Stimulated activated CD4-positive, alpha-beta T cell treated with anti-CD3 and anti-CD28 coated beads, Interleukin-1b, Interleukin-23, amount 100 ng/mL, for 4 hours (primary cell): ENCODE measurements at regions not wholly inside any gene's neighbourhood (a gene's known extent, or its start where the extent isn't known, plus 50 kb on each side); places are given as distances from the start of the nearest gene placed in this dataset.

Experiments
- DNase-seq, 2 donors: peaks; one replicate each; pipeline ENCODE4 v3.0.0-alpha.2; 2020; ENCODE audit warnings: low read depth in 2 of 2

GRCh38 chr2:236928380-236929037 is 157.2 kb upstream of the COPS8 start:
- DNase-seq: no peak

DNA sequence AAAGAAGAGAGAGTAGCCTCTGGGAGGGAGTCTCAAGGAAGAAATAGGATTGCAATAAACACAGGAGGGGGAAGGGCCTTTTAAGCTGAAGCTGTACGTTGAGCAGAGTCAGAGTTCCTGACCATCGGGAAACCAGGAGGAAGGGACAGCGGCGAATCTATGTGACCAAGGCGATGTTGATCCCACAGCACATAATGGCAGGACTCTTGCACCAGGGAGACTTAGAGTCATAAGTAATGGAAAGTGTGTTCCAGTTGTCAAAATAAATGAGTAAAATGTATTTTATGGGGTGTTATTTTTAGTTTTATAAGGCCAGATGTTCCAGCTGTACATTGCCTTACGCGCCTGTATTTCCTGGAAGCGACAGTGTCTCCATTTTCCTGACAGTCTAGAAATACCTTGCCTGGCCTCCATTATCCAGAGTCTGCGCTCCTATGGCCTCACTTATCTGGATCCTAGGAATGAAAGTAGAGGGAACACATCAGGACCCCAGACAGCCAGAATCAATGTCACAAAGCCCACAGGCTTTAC is 152.8 kb upstream of the COPS8 start:
- no peak for DNase-seq

DNA sequence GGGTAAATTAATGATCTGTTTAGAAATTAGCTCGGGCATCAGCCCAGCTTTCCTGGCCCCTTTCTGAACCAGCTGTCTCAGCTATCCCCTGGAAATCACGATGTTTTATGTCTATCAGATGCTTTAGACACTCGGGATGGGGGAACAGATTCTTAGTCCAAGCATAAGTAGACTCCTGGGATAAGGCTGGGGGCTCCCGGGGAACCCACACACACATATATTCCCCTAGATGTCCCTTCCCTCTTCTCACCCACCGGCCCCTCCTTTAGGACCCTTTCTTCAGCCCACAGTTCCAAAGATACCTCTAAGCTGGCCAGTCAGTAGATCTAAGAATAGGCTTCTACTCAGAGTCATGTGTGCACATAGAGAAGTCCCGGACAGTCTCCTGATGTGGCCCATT is 151.5 kb upstream of the COPS8 start:
- no peak for DNase-seq

DNA sequence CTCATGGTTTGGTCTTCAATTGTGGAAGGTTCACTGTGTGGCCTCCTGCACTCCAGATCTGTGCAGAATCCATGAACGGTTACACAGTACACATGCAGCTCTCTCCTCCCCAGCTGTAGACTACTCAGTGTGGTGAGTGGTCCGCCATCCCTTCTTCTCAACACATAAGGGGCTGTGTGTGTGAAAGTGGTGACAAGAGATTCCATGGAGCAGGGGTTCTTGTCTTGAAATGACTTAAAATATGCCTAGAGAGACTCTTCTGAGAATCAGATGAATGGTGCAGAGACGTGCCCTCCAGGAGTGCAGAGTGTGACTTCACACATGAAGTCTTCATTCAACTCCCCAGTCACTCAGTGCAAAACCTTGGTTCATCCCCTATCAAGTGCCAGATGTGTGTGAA is 151.0 kb upstream of the COPS8 start:
- no peak for DNase-seq

DNA sequence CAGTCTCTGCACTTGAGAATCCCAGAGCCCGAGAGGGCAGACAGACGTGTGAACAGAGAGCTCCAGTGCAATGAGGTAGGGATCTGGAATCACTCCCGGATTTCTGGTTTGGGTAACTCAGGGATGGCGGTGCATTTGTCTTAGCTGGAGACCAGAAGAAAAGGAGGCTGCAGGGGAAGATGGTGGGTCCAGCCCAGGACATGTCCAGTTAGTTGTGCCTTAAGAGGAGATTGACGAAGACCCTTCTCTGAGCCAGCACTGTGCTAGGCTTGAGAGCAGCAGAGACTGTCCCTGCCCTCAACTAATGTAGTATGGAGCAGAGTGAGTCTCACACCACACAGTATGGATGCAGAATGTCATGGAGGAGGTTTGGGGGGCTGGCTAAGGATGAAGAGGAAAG is 150.6 kb upstream of the COPS8 start:
- DNase-seq: no peak

DNA sequence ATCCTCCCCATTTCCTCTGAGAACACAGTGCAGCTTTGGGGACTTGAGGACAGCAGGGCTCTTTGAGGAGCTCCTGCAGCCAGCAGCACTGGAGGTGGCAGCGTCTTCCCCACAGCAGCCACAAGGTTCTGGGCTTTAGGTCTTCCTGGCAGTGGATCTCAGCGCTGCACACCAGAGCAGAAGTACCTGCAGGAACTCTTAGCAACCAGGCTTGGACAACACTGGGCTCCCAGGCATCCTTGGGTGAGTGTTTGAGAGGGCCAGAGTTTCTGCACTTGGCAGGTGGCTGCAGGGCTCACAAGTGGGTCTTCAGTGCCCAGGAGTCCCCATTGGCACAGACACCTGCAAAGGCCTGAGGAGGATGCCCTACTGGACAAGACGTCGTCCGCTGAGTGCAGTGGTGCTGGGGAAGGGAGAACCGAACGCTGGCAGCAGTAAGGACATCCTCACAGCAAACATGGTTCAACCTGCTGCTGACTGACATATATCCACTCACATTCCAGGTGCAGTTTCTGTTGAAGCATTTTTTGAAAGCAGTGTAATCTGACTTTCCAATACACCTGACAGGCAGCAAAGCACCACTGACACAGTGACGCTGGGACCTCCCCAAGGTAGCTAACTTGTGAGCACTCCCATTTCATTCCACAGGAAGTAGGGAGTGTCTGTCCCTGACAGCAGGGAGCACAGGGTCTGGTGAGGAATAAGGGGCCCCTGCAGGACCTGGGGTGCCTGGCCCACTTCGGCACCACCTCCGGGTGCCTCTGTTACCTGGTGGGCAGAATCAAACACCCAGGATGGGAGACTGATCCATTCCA is 149.9 kb upstream of the COPS8 start:
- no peak for DNase-seq

GRCh38 chr2:236936446-236936940 is 149.2 kb upstream of the COPS8 start:
- no peak for DNase-seq

- no peak for DNase-seq
Measured at GRCh38 chr2:236938126-236938525, 147.6 kb upstream of the COPS8 start.

DNA sequence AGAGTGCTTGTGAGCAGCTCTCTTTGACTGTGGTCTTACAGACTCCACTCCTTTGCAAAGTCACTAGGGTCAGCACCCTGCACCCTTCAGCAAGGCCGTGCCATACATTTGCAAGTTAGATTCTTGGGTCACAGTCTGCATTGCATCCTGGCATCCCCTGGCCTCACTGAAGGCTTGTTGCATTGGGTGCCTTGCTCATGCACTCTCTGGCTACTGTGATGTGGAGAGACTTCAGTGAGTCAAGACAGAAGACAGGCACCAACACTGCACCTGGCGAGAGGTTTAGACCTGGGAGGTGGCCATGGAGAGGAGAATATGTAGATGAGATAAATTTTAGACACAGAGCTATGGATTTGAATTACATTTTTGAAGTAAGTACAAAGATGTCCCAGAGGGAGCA is 146.4 kb upstream of the COPS8 start:
- no peak for DNase-seq

DNA sequence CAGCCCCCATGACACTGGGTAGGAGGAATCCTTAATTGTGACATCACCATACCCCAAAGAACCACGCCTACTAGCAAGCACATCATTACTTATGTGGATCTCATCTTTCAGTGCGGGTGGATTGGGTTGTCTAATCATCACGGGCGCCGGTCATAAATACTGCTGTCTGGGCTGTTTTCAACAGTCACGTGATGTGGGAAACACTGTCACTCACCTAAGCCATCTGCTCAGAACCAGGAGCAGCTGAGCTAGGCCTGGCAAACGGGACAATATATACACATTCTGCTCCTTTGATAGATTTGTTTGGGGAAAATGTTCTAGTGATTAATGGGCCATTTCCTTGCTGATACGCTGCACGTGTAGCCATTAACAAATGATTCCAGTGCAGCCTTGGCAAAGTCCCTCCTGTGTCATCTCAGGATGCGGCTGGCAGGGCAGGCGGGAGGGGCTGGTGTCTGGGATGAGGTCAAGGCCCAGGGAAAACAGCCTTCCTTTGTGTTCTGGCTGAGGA is 145.9 kb upstream of the COPS8 start:
- no peak for DNase-seq

GRCh38 chr2:236940497-236940896 is 145.2 kb upstream of the COPS8 start:
- DNase-seq: no peak

GRCh38 chr2:236940916-236941520 is 144.7 kb upstream of the COPS8 start:
- no peak for DNase-seq

DNA sequence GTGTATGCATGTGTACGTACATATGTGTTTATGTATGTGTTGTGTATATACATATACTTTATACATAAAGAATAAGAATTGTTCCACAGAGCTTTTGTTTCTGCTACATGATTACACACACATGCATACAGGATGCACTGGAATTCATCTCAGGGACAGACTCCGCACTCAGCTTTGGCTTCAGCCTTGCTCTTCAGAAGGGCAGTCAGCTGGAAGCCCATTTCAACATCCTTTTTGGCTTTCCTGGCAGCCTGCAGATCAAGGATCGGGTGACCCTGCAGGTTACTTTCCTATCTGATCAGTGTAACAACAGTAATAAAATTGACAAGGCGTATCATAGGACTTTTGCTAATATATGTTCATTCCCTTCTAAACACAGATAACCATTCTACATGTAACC is 144.1 kb upstream of the COPS8 start:
- no peak for DNase-seq

DNA sequence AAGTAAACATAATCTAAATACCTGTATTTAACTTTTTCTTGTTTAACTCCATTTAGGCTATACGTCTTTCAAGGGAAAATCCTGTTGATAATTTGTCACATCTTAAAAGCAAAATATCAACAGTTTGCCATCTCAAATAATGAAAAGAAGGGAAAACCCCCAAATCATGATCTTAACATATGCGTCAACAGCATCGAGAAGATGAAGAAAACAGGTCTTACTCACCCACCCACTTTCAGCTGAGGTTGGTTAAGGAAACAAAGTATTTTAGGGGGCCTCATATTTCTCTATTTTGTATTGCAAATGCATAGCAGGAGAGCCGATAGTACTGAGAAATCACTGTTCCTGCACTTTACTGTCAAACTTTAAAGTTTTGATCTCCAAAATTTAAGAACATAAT is 143.1 kb upstream of the COPS8 start:
- no peak for DNase-seq

GRCh38 chr2:236943068-236943467 is 142.6 kb upstream of the COPS8 start:
- DNase-seq: no peak

- no peak for DNase-seq
Measured at GRCh38 chr2:236943841-236944513, 141.7 kb upstream of the COPS8 start.

GRCh38 chr2:236944561-236944960 is 141.1 kb upstream of the COPS8 start:
- DNase-seq: no peak

DNA sequence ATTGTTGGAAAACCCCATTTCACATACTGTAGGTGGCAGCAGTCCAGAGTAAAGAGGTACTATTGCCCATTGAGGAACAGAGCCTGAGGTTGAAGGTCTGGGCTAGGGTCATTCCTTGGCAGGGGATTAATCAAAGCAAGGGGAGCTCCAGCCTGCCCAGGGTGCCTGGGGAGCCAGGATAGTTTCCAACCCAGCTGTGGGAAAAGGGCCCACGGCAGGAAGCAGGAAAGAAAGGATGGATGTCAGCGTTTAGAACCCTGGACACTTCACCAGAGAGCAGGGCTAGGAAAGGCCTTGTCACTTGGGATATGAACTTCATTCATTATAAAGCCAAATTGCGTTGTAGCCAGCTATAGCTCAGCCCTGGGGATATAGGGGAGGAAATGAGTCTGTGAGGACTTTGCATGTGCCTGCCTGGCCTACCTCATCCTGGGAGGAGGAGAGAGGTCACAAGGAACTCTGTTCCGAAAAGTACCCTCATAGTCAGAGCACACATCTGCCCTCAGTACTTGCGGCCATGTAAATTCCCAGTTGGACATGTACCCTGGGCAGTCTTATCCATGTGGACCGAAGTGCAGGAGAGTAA is 140.2 kb upstream of the COPS8 start:
- DNase-seq: no peak

- no peak for DNase-seq
Measured at GRCh38 chr2:236946871-236947270, 138.8 kb upstream of the COPS8 start.

GRCh38 chr2:236947294-236947693 is 138.4 kb upstream of the COPS8 start:
- no peak for DNase-seq

DNA sequence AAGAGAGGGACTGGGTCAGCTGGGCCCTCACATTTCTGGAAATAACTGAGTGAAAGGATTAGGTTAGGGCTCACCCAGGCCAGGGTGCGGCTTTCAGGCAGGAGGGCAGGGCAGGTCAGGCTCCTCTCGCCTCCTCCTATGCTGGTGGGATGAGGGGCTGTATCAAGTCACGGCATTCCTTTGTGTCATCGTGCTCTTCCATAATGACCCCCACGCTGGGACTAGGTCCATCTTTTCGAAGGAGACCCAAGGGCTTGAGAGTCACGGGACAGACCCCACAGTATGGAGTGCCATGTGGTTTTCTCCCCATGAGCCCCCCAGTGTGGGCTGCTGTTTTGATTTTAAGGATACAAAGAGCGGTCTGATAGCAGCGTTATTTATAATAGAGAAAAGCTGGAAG is 137.8 kb upstream of the COPS8 start:
- no peak for DNase-seq
